Thyroid gland (tissue), 4 donors: ENCODE measurements at regions not wholly inside any gene's neighbourhood (a gene's known extent, or its start where the extent isn't known, plus 50 kb on each side); places are given as distances from the start of the nearest gene placed in this dataset.

ENCODE experiments used
- POLR2A ChIP-seq, 2 donors: fragments of 450-650 bp; IDR thresholded peaks; one replicate each; pipeline ENCODE4 v1.6.1; 2017; ENCODE audit warnings: antibody characterized with exemption in 2 of 2, mild to moderate bottlenecking in 2 of 2, moderate library complexity in 1 of 2
- TF ChIP-seq, protein P1 (sequence below), 6 experiments: fragments of 200-600 bp in 3 of 6; fragments of 450-650 bp in 3 of 6; sonication (generic) in 3 of 6; IDR thresholded peaks; one replicate each; pipeline ENCODE4 v1.5.1; 2016 to 2019; ENCODE audit warnings: antibody characterized with exemption in 6 of 6, mild to moderate bottlenecking in 2 of 6, inconsistent platforms in 1 of 6, moderate library complexity in 1 of 6

GRCh38 chr2:186980787-186981550 is 132.0 kb upstream of the ZSWIM2 start:
- TF ChIP-seq, protein P1, sequence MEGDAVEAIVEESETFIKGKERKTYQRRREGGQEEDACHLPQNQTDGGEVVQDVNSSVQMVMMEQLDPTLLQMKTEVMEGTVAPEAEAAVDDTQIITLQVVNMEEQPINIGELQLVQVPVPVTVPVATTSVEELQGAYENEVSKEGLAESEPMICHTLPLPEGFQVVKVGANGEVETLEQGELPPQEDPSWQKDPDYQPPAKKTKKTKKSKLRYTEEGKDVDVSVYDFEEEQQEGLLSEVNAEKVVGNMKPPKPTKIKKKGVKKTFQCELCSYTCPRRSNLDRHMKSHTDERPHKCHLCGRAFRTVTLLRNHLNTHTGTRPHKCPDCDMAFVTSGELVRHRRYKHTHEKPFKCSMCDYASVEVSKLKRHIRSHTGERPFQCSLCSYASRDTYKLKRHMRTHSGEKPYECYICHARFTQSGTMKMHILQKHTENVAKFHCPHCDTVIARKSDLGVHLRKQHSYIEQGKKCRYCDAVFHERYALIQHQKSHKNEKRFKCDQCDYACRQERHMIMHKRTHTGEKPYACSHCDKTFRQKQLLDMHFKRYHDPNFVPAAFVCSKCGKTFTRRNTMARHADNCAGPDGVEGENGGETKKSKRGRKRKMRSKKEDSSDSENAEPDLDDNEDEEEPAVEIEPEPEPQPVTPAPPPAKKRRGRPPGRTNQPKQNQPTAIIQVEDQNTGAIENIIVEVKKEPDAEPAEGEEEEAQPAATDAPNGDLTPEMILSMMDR (IDR thresholded peaks at IDR 0.05), result no peak
- no peak for TF ChIP-seq POLR2A (IDR thresholded peaks at IDR 0.05)
